Mesenchymal stem cell (in vitro differentiated cells and primary cell): ENCODE measurements at regions not wholly inside any gene's neighbourhood (a gene's known extent, or its start where the extent isn't known, plus 50 kb on each side); places are given as distances from the start of the nearest gene placed in this dataset.

ENCODE experiments used
- DNase-seq: peaks from one replicate; pipeline ENCODE4 v3.0.0-alpha.2; 2013
- H2AFZ ChIP-seq: one replicate; pipeline ENCODE4 v1.6.1; 2013; ENCODE audit warnings: low read depth, mild to moderate bottlenecking, control low read depth, inconsistent platforms, low read length, moderate library complexity
- H2AK5ac ChIP-seq: 2 replicates; pipeline ENCODE4 v1.6.1; 2013; ENCODE audit warnings: low read length, moderate library complexity, mild to moderate bottlenecking, inconsistent platforms; ENCODE audit not compliant: severe bottlenecking
- H2BK120ac ChIP-seq: one replicate; pipeline ENCODE4 v1.6.1; 2013; ENCODE audit warnings: low read depth, mild to moderate bottlenecking, inconsistent platforms, low read length, moderate library complexity
- H2BK12ac ChIP-seq, 2 experiments: one replicate each; pipeline ENCODE4 v1.6.1; 2013; ENCODE audit warnings: inconsistent platforms in 2 of 2, low read length in 2 of 2, mild to moderate bottlenecking in 2 of 2, moderate library complexity in 2 of 2, control low read depth in 1 of 2
- H2BK15ac ChIP-seq: one replicate; pipeline ENCODE4 v1.6.1; 2013; ENCODE audit warnings: mild to moderate bottlenecking, low read depth, inconsistent platforms; ENCODE audit not compliant: poor library complexity, severe bottlenecking
- H2BK5ac ChIP-seq: 2 replicates; pipeline ENCODE4 v1.6.1; 2013; ENCODE audit warnings: low read depth, mild to moderate bottlenecking, low read length, control low read depth, inconsistent platforms; ENCODE audit not compliant: poor library complexity, severe bottlenecking
- H3K14ac ChIP-seq, 2 experiments: one replicate each; pipeline ENCODE4 v1.6.1; 2013; ENCODE audit warnings: inconsistent platforms in 2 of 2, low read length in 2 of 2, control low read depth in 1 of 2, mild to moderate bottlenecking in 1 of 2, moderate library complexity in 1 of 2
- H3K18ac ChIP-seq, 2 experiments: one replicate each; pipeline ENCODE4 v1.6.1; 2013; ENCODE audit warnings: inconsistent platforms in 2 of 2, low read length in 2 of 2, control low read depth in 1 of 2, low read depth in 1 of 2, mild to moderate bottlenecking in 1 of 2
- H3K23ac ChIP-seq, 2 experiments: one replicate each; pipeline ENCODE4 v1.6.1; 2013; ENCODE audit warnings: inconsistent platforms in 2 of 2, low read length in 2 of 2, mild to moderate bottlenecking in 2 of 2, moderate library complexity in 2 of 2, control low read depth in 1 of 2
- H3K27ac ChIP-seq: 2 replicates; pipeline ENCODE4 v1.5.1; 2013; ENCODE audit warnings: mild to moderate bottlenecking, moderate library complexity, low read length, control low read depth, inconsistent platforms; ENCODE audit not compliant: poor library complexity, severe bottlenecking
- H3K27me3 ChIP-seq, 2 experiments: 2 replicates each; pipeline versions ENCODE4 v1.6.1 to v1.7.0; 2013; ENCODE audit warnings: low read length in 2 of 2, mild to moderate bottlenecking in 2 of 2, moderate library complexity in 2 of 2, control low read depth in 1 of 2, inconsistent platforms in 1 of 2; ENCODE audit not compliant: control insufficient read depth in 1 of 2, insufficient read depth in 1 of 2
- H3K36me3 ChIP-seq, 2 experiments: 2 replicates each; pipeline versions ENCODE4 v1.6.1 to v1.7.0; 2013; ENCODE audit warnings: low read length in 2 of 2, control low read depth in 1 of 2, inconsistent platforms in 1 of 2, low read depth in 1 of 2, mild to moderate bottlenecking in 1 of 2; ENCODE audit not compliant: insufficient read depth in 2 of 2, control insufficient read depth in 1 of 2
- H3K4ac ChIP-seq, 2 experiments: one replicate each; pipeline ENCODE4 v1.6.1; 2013; ENCODE audit warnings: inconsistent platforms in 2 of 2, low read length in 2 of 2, mild to moderate bottlenecking in 2 of 2, moderate library complexity in 2 of 2, control low read depth in 1 of 2, low read depth in 1 of 2
- H3K4me1 ChIP-seq: 2 replicates; pipeline ENCODE4 v1.6.1; 2013; ENCODE audit warnings: low read depth, low read length, control low read depth; ENCODE audit not compliant: control insufficient read depth, insufficient read depth
- H3K4me2 ChIP-seq: 2 replicates; pipeline ENCODE4 v1.6.1; 2013; ENCODE audit warnings: low read length, mild to moderate bottlenecking, inconsistent platforms; ENCODE audit not compliant: poor library complexity, severe bottlenecking
- H3K4me3 ChIP-seq, 2 experiments: 2 replicates each; pipeline versions ENCODE4 v1.5.1 to v1.7.0; 2013; ENCODE audit warnings: low read length in 2 of 2, mild to moderate bottlenecking in 2 of 2, control low read depth in 1 of 2, low read depth in 1 of 2; ENCODE audit not compliant: insufficient read depth in 1 of 2
- H3K79me1 ChIP-seq: replicated peaks from 2 replicates; pipeline ENCODE4 v1.6.1; 2013; ENCODE audit warnings: mild to moderate bottlenecking, control low read depth, low read length, inconsistent platforms; ENCODE audit not compliant: poor library complexity, severe bottlenecking
- H3K9ac ChIP-seq: 2 replicates; pipeline ENCODE4 v1.7.0; 2013; ENCODE audit warnings: mild to moderate bottlenecking, low read length, moderate library complexity
- H3K9me3 ChIP-seq: 2 replicates; pipeline ENCODE4 v1.7.0; 2013; ENCODE audit warnings: mild to moderate bottlenecking, low read length; ENCODE audit not compliant: control insufficient read depth
- H4K8ac ChIP-seq: one replicate; pipeline ENCODE4 v1.6.1; 2013; ENCODE audit warnings: inconsistent platforms, mild to moderate bottlenecking, low read length, moderate library complexity
- H4K91ac ChIP-seq: one replicate; pipeline ENCODE4 v1.6.1; 2013; ENCODE audit warnings: mild to moderate bottlenecking, low read length, inconsistent platforms
- WGBS: methylation state at CpG from one replicate; pipeline ENCODE4 v1.1.7; 2013; ENCODE audit warnings: mixed read lengths; 5-methylcytosine and 5-hydroxymethylcytosine counted together

GRCh38 chr18:11204020-11204419 lies 54.7 kb upstream of the PIEZO2 start:
- peak overlapping the region in 1 of 2 experiments; percentile 83 for H3K14ac ChIP-seq
- no peak overlapping the region for H2BK15ac ChIP-seq
- H3K79me1 ChIP-seq: no peaks in the 10 kb centered on the region
- H3K4me2 ChIP-seq: no peak overlapping the region
- H3K18ac ChIP-seq: peak overlapping the region in 1 of 2 experiments; percentile 16
- H4K91ac ChIP-seq: no peak overlapping the region
- WGBS: 77% methylated on average over 3 of the region's 3 CpGs
- H3K36me3 ChIP-seq: no peaks in the 10 kb centered on the region
- no peak overlapping the region for H2BK12ac ChIP-seq
- H3K4ac ChIP-seq: peak overlapping the region in 1 of 2 experiments; percentile 12
- H2BK5ac ChIP-seq: no peak overlapping the region
- no peak overlapping the region for H2AFZ ChIP-seq
- H3K27me3 ChIP-seq: peaks cover 0 to 5% of the 10 kb centered on the region in 2 experiments
- H3K4me1 ChIP-seq: no peaks in the 10 kb centered on the region
- no peak overlapping the region for H3K4me3 ChIP-seq
- H2BK120ac ChIP-seq: no peak overlapping the region
- no peak overlapping the region for H2AK5ac ChIP-seq
- H3K9ac ChIP-seq: no peak overlapping the region
- H3K9me3 ChIP-seq: no peaks in the 10 kb centered on the region
- no peak for DNase-seq
- H3K27ac ChIP-seq: no peak overlapping the region
- H4K8ac ChIP-seq: no peak overlapping the region
- no peak overlapping the region for H3K23ac ChIP-seq

GRCh38 chr18:11199477-11199876 lies 50.1 kb upstream of the PIEZO2 start:
- DNase-seq: no peak
- Histone ChIP-seq H3K18ac (no peak overlapping the region), H2BK120ac (no peak overlapping the region), H3K9ac (no peak overlapping the region), H2BK15ac (no peak overlapping the region), H3K27me3 (peaks cover 0 to 5% of the 10 kb centered on the region in 2 experiments), H2AFZ (no peak overlapping the region), H2BK5ac (no peak overlapping the region), H3K23ac (peak overlapping the region in 1 of 2 experiments; percentile 59), H3K4me2 (no peak overlapping the region), H3K4ac (no peak overlapping the region), H3K4me3 (no peak overlapping the region), H4K8ac (no peak overlapping the region), H3K36me3 (no peaks in the 10 kb centered on the region), H3K4me1 (no peaks in the 10 kb centered on the region), H4K91ac (no peak overlapping the region), H3K27ac (no peak overlapping the region), H2AK5ac (no peak overlapping the region), H3K79me1 (no peaks in the 10 kb centered on the region), H3K9me3 (no peaks in the 10 kb centered on the region), H2BK12ac (no peak overlapping the region), H3K14ac (no peak overlapping the region)
- 60% methylated on average over 3 of the region's 3 CpGs for WGBS
